NCI-H446 (cell line): ENCODE measurements at regions not wholly inside any gene's neighbourhood (a gene's known extent, or its start where the extent isn't known, plus 50 kb on each side); places are given as distances from the start of the nearest gene placed in this dataset.

ENCODE experiments used
- DNase-seq, 2 experiments: peaks; one replicate each; lab custom pipeline; 2025; lab: John Stamatoyannopoulos, UW

- peak; percentile 7 to 66 for DNase-seq
Measured at GRCh38 chr14:42778984-42779383, 1172.3 kb downstream of the LRFN5 start.

GRCh38 chr14:42750771-42751170 is 1144.1 kb downstream of the LRFN5 start:
- DNase-seq: no peak

- no peak for DNase-seq
Measured at GRCh38 chr14:42742084-42742483, 1135.4 kb downstream of the LRFN5 start.

- no peak for DNase-seq
Measured at GRCh38 chr14:42736408-42736807, 1129.7 kb downstream of the LRFN5 start.

- peak in 1 of 2 experiments; percentile 13 for DNase-seq
Measured at GRCh38 chr14:42734041-42734440, 1127.4 kb downstream of the LRFN5 start.

- DNase-seq: no peak
Measured at GRCh38 chr14:42732005-42732404, 1125.3 kb downstream of the LRFN5 start.

GRCh38 chr14:42731480-42731879 is 1124.8 kb downstream of the LRFN5 start:
- no peak for DNase-seq

- DNase-seq: no peak
Measured at GRCh38 chr14:42729681-42730080, 1123.0 kb downstream of the LRFN5 start.

GRCh38 chr14:42719391-42719790 is 1112.7 kb downstream of the LRFN5 start:
- peak; percentile 72 to 93 for DNase-seq

GRCh38 chr14:42715316-42715715 is 1108.6 kb downstream of the LRFN5 start:
- no peak for DNase-seq

GRCh38 chr14:42710071-42710470 is 1103.4 kb downstream of the LRFN5 start:
- no peak for DNase-seq

- DNase-seq: no peak
Measured at GRCh38 chr14:42703501-42703900, 1096.8 kb downstream of the LRFN5 start.

GRCh38 chr14:42687421-42687820 is 1080.7 kb downstream of the LRFN5 start:
- DNase-seq: no peak

GRCh38 chr14:42683707-42684106 is 1077.0 kb downstream of the LRFN5 start:
- no peak for DNase-seq

GRCh38 chr14:42676636-42677035 is 1070.0 kb downstream of the LRFN5 start:
- no peak for DNase-seq

- DNase-seq: no peak
Measured at GRCh38 chr14:42673963-42674362, 1067.3 kb downstream of the LRFN5 start.

- DNase-seq: no peak
Measured at GRCh38 chr14:42671636-42672035, 1065.0 kb downstream of the LRFN5 start.

GRCh38 chr14:42665083-42665482 is 1058.4 kb downstream of the LRFN5 start:
- peak in 1 of 2 experiments; percentile 12 for DNase-seq

GRCh38 chr14:42664190-42664589 is 1057.5 kb downstream of the LRFN5 start:
- no peak for DNase-seq

- no peak for DNase-seq
Measured at GRCh38 chr14:42654707-42655106, 1048.0 kb downstream of the LRFN5 start.

- DNase-seq: no peak
Measured at GRCh38 chr14:42642787-42643186, 1036.1 kb downstream of the LRFN5 start.

- DNase-seq: no peak
Measured at GRCh38 chr14:42633504-42634095, 1026.9 kb downstream of the LRFN5 start.

GRCh38 chr14:42629553-42629952 is 1022.9 kb downstream of the LRFN5 start:
- DNase-seq: no peak

- DNase-seq: no peak
Measured at GRCh38 chr14:42628602-42629001, 1021.9 kb downstream of the LRFN5 start.
